NOMO-1 treated with dmso at 0.1 percent for 144 hours (cell line): ENCODE measurements at regions not wholly inside any gene's neighbourhood (a gene's known extent, or its start where the extent isn't known, plus 50 kb on each side); places are given as distances from the start of the nearest gene placed in this dataset.

Source experiments
- DNase-seq: peaks from one replicate; lab custom pipeline; 2025; ENCODE audit not compliant: unreplicated experiment; lab: John Stamatoyannopoulos, UW

- DNase-seq, result no peak
Observed at GRCh38 chr6:169083508-169083874, 170.2 kb downstream of the THBS2 start.

- DNase-seq, result no peak
Observed at GRCh38 chr6:169082817-169083507, 170.7 kb downstream of the THBS2 start.

- no peak for DNase-seq
Observed at GRCh38 chr6:169082093-169082492, 171.6 kb downstream of the THBS2 start.

GRCh38 chr6:169081248-169081647 is 172.4 kb downstream of the THBS2 start:
- no peak for DNase-seq

GRCh38 chr6:169079650-169080049 is 174.0 kb downstream of the THBS2 start:
- no peak for DNase-seq

GRCh38 chr6:169078399-169079145 is 175.1 kb downstream of the THBS2 start:
- DNase-seq, result no peak

GRCh38 chr6:169075915-169076654 is 177.6 kb downstream of the THBS2 start:
- DNase-seq, result no peak

GRCh38 chr6:169075211-169075914 is 178.3 kb downstream of the THBS2 start:
- DNase-seq, result no peak

GRCh38 chr6:169074526-169074925 is 179.1 kb downstream of the THBS2 start:
- no peak for DNase-seq

- DNase-seq, result no peak
Observed at GRCh38 chr6:169073311-169073710, 180.3 kb downstream of the THBS2 start.

- no peak for DNase-seq
Observed at GRCh38 chr6:169072127-169073042, 181.3 kb downstream of the THBS2 start.

GRCh38 chr6:169071394-169071793 is 182.3 kb downstream of the THBS2 start:
- no peak for DNase-seq

- DNase-seq, result no peak
Observed at GRCh38 chr6:169070506-169071176, 183.0 kb downstream of the THBS2 start.

- no peak for DNase-seq
Observed at GRCh38 chr6:169069356-169069755, 184.3 kb downstream of the THBS2 start.

GRCh38 chr6:169064194-169064593 is 189.5 kb downstream of the THBS2 start:
- DNase-seq, result no peak

GRCh38 chr6:169062272-169062671 is 191.4 kb downstream of the THBS2 start:
- DNase-seq, result no peak

- DNase-seq, result no peak
Observed at GRCh38 chr6:169058634-169059033, 195.0 kb downstream of the THBS2 start.

- DNase-seq, result no peak
Observed at GRCh38 chr6:169052462-169052861, 201.2 kb downstream of the THBS2 start.

- DNase-seq, result no peak
Observed at GRCh38 chr6:169051371-169051770, 202.3 kb downstream of the THBS2 start.

- no peak for DNase-seq
Observed at GRCh38 chr6:169048865-169049205, 204.8 kb downstream of the THBS2 start.
